Stomach (tissue), 8 donors: ENCODE measurements at regions not wholly inside any gene's neighbourhood (a gene's known extent, or its start where the extent isn't known, plus 50 kb on each side); places are given as distances from the start of the nearest gene placed in this dataset.
"Not testable (repeated sequence)": the region's sequence is repeated elsewhere in the genome, so short reads cannot be mapped to it uniquely, and the experiment has no call there.

Source experiments
- DNase-seq, 2 donors: peaks; one replicate each; pipeline versions ENCODE4 v3.0.0 to v3.0.0-alpha.2; 2013 to 2019
- H3K27ac ChIP-seq, 5 donors: fragments of 200-600 bp in 4 of 5; sonication (generic) in 4 of 5; one replicate each; pipeline ENCODE4 v1.5.1; 2013 to 2019; ENCODE audit warnings: mild to moderate bottlenecking in 1 of 5, moderate library complexity in 1 of 5
- H3K27me3 ChIP-seq, 3 donors: fragments of 200-600 bp; sonication (generic); one replicate each; pipeline ENCODE4 v1.5.1; 2017 to 2019; ENCODE audit warnings: mixed run types in 1 of 3
- H3K36me3 ChIP-seq, 4 donors: fragments of 200-600 bp; sonication (generic); 1 replicate in 3 of 4; 2 replicates in 1 of 4; pipeline ENCODE4 v1.5.1; 2016 to 2019
- H3K4me1 ChIP-seq, 4 donors: fragments of 200-600 bp; sonication (generic); one replicate each; pipeline ENCODE4 v1.5.1; 2016 to 2019
- H3K4me3 ChIP-seq, 4 donors: fragments of 200-600 bp; sonication (generic) in 3 of 4; one replicate each; pipeline ENCODE4 v1.5.1; 2016 to 2019; ENCODE audit warnings: mild to moderate bottlenecking in 1 of 4
- H3K9me3 ChIP-seq, 4 donors: fragments of 200-600 bp; sonication (generic); one replicate each; pipeline ENCODE4 v1.5.1; 2016 to 2019
- EP300 ChIP-seq: sonication (generic); formaldehyde crosslinking; IDR thresholded peaks from one replicate; pipeline ENCODE4 v1.6.1; 2017; ENCODE audit warnings: antibody characterized with exemption
- POLR2A ChIP-seq, 4 donors: fragments of 450-650 bp; IDR thresholded peaks; one replicate each; pipeline ENCODE4 v1.6.1; 2016; ENCODE audit warnings: antibody characterized with exemption in 4 of 4, control low read depth in 2 of 4, mild to moderate bottlenecking in 1 of 4, moderate library complexity in 1 of 4
- POLR2AphosphoS5 ChIP-seq, 3 donors: sonication (generic); formaldehyde crosslinking; IDR thresholded peaks; one replicate each; pipeline ENCODE4 v1.6.1; 2016; ENCODE audit warnings: antibody characterized with exemption in 3 of 3
- WGBS, 5 donors: extraction: QIAGEN DNeasy Blood & Tissue Kit in 3 of 5; methylation state at CpG; one replicate each; pipeline versions ENCODE4 v1.1.5 to v1.1.7; 2013 to 2018; 5-methylcytosine and 5-hydroxymethylcytosine counted together
- intact Hi-C: fragments of 100-400 bp; cut with DNase I; formaldehyde crosslinking; loops from one replicate; pipeline ENCODE4 v1.15.1; 2023; ENCODE audit warnings: low total_unique reads
- TF ChIP-seq, protein P1 (sequence below), 7 experiments: fragments of 450-650 bp in 4 of 7; fragments of 200-600 bp in 3 of 7; sonication (generic) in 3 of 7; IDR thresholded peaks; one replicate each; pipeline ENCODE4 v1.5.1; 2016 to 2019; ENCODE audit warnings: antibody characterized with exemption in 7 of 7, control low read depth in 2 of 7, mild to moderate bottlenecking in 1 of 7
- donor health status: healthy with polysubstance abuse.
- donor health status: Bipolar disorder and iron deficiency.
- donor health status: healthy.

DNA sequence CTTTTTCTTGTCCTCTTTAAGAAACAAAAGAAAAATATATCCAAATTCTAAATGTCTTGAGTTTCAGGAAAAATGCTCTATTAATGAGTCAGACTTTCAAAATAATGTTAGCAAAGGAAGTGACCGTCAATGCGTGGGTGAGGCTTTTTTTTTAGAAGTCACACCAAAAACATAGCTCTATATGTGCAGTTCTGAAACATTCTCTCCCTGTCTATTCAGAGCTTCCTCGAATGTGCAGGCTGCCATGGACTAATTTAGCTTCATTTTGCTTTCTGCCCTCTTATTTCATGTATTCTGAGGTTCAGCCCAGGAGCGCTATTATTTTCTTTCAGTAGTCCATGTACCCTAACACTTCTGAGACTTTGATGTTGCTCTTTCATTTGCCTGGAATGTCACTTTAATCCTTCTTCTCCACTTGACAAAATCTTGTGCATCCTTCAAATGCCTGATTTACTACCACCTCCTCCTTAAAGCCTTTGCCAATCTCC, 72.5 kb upstream of the RASA1 start:
- no peaks in the 10 kb centered on the region for H3K9me3 ChIP-seq
- no peak overlapping the region for H3K4me3 ChIP-seq
- intact Hi-C loops = no loop called here
- 49 to 70% (median 64%) methylated on average over 4 of the region's 4 CpGs for WGBS, 5 donors
- no peak for DNase-seq
- H3K27me3 ChIP-seq = no peaks in the 10 kb centered on the region
- TF ChIP-seq, protein P1, sequence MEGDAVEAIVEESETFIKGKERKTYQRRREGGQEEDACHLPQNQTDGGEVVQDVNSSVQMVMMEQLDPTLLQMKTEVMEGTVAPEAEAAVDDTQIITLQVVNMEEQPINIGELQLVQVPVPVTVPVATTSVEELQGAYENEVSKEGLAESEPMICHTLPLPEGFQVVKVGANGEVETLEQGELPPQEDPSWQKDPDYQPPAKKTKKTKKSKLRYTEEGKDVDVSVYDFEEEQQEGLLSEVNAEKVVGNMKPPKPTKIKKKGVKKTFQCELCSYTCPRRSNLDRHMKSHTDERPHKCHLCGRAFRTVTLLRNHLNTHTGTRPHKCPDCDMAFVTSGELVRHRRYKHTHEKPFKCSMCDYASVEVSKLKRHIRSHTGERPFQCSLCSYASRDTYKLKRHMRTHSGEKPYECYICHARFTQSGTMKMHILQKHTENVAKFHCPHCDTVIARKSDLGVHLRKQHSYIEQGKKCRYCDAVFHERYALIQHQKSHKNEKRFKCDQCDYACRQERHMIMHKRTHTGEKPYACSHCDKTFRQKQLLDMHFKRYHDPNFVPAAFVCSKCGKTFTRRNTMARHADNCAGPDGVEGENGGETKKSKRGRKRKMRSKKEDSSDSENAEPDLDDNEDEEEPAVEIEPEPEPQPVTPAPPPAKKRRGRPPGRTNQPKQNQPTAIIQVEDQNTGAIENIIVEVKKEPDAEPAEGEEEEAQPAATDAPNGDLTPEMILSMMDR (IDR thresholded peaks at IDR 0.05) = no peak
- TF ChIP-seq EP300 (no peak), POLR2A (IDR thresholded peaks at IDR 0.05) (no peak), POLR2AphosphoS5 (IDR thresholded peaks at IDR 0.05) (no peak)
- no peak overlapping the region for H3K27ac ChIP-seq
- no peaks in the 10 kb centered on the region for H3K4me1 ChIP-seq
- H3K36me3 ChIP-seq = no peaks in the 10 kb centered on the region

DNA sequence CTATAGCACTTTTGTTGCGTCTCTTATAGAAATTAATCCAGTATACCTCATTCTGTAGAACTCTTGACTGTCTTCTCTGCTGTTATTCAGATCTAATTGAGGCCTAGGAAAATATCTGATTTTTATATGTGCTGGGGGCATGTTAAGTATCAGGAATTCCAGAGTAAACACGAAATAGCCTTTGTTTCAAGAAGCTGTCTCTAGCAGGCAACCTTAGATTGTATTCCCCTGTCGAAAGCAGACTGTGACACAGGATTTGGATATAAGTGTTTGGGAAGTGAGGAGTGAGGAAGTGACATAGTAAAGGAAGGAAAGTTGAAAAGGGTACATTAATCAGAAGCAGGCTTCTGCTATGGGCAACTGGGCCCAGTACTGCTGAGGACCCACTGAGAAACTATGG, 72.1 kb upstream of the RASA1 start:
- no peak for DNase-seq
- H3K36me3 ChIP-seq = no peaks in the 10 kb centered on the region
- no peak overlapping the region for H3K27ac ChIP-seq
- H3K27me3 ChIP-seq = no peaks in the 10 kb centered on the region
- intact Hi-C loops = no loop called here
- no peaks in the 10 kb centered on the region for H3K4me1 ChIP-seq
- TF ChIP-seq POLR2A (IDR thresholded peaks at IDR 0.05) = no peak
- no peaks in the 10 kb centered on the region for H3K9me3 ChIP-seq
- WGBS, 5 donors = 77 to 82% (median 78%) methylated on average over 3 of the region's 3 CpGs
- no peak overlapping the region for H3K4me3 ChIP-seq

DNA sequence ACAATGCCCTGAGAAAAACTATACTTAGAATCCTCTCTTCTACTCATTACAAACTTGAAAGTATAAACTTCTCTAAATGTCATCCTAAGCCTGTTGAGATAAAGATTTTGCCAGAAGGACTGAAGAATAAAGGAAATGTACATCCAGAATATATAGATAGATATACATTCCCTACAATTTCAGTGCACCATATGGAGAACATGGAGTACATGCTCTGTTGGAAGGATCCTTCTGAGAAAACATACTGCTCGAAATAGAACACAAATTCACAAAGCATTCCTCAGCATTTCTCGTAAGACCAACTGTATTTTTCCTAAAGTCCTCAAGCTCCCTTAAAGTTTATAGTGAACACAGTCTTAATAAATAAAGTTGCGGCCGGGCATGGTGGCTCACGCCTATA, 69.7 kb upstream of the RASA1 start:
- Histone ChIP-seq H3K9me3 (no peaks in the 10 kb centered on the region), H3K4me1 (no peaks in the 10 kb centered on the region), H3K27ac (no peak overlapping the region), H3K4me3 (no peak overlapping the region), H3K27me3 (no peaks in the 10 kb centered on the region), H3K36me3 (no peaks in the 10 kb centered on the region)
- intact Hi-C loops = no loop called here
- TF ChIP-seq EP300 (no peak), POLR2A (IDR thresholded peaks at IDR 0.05) (no peak)
- TF ChIP-seq, protein P1 (IDR thresholded peaks at IDR 0.05) = no peak
- no peak for DNase-seq
- 95 to 97% (median 95%) methylated on average over 5 of the region's 5 CpGs for WGBS, 5 donors

DNA sequence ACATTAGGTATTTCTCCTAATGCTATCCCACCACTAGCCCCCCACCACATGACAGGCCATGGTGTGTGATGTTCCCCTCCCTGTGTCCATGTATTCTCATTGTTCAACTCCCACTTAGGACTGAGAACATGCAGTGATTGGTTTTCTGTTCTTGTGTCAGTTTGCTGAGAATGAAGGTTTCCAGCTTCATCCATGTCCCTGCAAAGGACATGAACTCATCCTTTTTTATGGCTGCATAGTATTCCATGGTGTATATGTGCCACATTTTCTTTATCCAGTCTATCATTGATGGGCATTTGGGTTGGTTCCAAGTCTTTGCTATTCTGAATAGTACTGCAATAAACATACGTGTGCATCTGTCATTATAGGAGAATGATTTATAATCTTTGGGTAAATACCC, 68.4 kb upstream of the RASA1 start:
- H3K4me3 ChIP-seq, intact Hi-C loops, H3K36me3 ChIP-seq, H3K27me3 ChIP-seq, DNase-seq, H3K9me3 ChIP-seq, H3K27ac ChIP-seq, H3K4me1 ChIP-seq: not testable (repeated sequence)
- 55 to 84% (median 76%) methylated on average over 1 of the region's 1 CpG for WGBS, 5 donors

DNA sequence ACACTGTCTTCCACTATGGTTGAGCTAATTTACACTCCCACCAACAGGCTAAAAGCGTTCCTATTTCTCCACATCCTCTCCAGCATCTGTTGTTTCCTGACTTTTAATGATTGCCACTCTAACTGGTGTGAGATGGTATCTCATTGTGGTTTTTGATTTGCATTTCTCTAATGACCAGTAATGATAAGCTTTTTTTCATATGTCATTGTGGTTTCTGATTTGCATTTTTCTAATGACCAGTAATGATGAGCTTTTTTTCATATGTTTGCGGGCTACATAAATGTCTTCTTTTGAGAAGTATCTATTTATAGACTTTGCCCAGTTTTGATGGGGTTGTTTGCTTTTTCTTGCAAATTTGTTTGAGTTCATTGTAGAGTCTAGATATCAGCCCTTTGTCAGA, 68.0 kb upstream of the RASA1 start:
- H3K27ac ChIP-seq, H3K36me3 ChIP-seq, H3K27me3 ChIP-seq, H3K4me3 ChIP-seq, DNase-seq, H3K9me3 ChIP-seq, H3K4me1 ChIP-seq, intact Hi-C loops: not testable (repeated sequence)
- 81 to 90% (median 86%) methylated on average over 2 of the region's 2 CpGs for WGBS, 5 donors

DNA sequence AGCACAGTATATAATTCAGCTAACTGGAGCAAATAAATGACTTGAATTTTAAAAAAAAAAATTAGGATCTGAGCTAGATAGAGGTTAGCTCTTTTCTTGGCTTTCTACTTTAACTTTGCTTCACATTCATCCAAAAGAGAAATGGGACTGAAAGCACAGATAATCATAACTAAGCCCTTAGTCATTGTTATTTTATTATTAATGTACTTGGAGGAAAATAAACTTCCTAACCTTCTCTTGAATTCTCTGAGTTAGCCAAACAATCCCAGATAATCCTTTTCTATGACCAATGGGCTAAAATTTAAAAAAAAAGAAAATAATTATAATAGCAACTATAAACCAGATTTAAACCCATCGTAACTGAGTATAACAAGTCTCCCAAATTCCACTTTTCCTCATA, 57.6 kb upstream of the RASA1 start:
- no peak overlapping the region for H3K27ac ChIP-seq
- TF ChIP-seq POLR2A (IDR thresholded peaks at IDR 0.05) = no peak
- no peak for TF ChIP-seq EP300
- TF ChIP-seq, protein P1 (IDR thresholded peaks at IDR 0.05) = no peak
- TF ChIP-seq POLR2AphosphoS5 (IDR thresholded peaks at IDR 0.05) = no peak
- H3K36me3 ChIP-seq = no peaks in the 10 kb centered on the region
- H3K9me3 ChIP-seq = peaks cover 0 to 5% (median 0%) of the 10 kb centered on the region in 4 donors
- no peak for DNase-seq
- intact Hi-C loops = no loop called here
- H3K4me1 ChIP-seq = peaks cover 0 to 9% (median 3%) of the 10 kb centered on the region in 4 donors
- WGBS, 5 donors = 73 to 88% (median 84%) methylated on average over 1 of the region's 1 CpG
- H3K4me3 ChIP-seq = no peak overlapping the region
- no peaks in the 10 kb centered on the region for H3K27me3 ChIP-seq
